ENCODE measurements at regions not wholly inside any gene's neighbourhood (a gene's known extent, or its start where the extent isn't known, plus 50 kb on each side); places are given as distances from the start of the nearest gene placed in this dataset.

GRCh38 chr15:99452010-99452409 is 113.8 kb upstream of the MEF2A start:
- Histone ChIP-seq H3K79me2 (ENCODE audit: insufficient read depth, low read length) (no peaks in the 10 kb centered on the region), H3K36me3 (ENCODE audit: insufficient read depth, low read length) (no peaks in the 10 kb centered on the region), H3F3A (ENCODE audit: low read depth) (no peaks in the 10 kb centered on the region), H3K4me3 (ENCODE audit: low read length, poor library complexity, severe bottlenecking) (no peak overlapping the region), H3K4me2 (ENCODE audit: low read depth, low read length, poor library complexity, severe bottlenecking) (no peak overlapping the region), H3K9me3 (ENCODE audit: insufficient read depth, low read depth, low read length) (no peaks in the 10 kb centered on the region), H3K9ac (ENCODE audit: low read depth, low read length, poor library complexity, severe bottlenecking) (no peak overlapping the region), H3K4me1 (ENCODE audit: insufficient read depth, low read length, poor library complexity, severe bottlenecking) (no peaks in the 10 kb centered on the region), H4K20me1 (ENCODE audit: insufficient read depth, low read length, poor library complexity, severe bottlenecking) (no peaks in the 10 kb centered on the region), H3K27me3 (ENCODE audit: insufficient read depth, low read length, poor library complexity, severe bottlenecking) (no peaks in the 10 kb centered on the region), H2AFZ (ENCODE audit: low read length) (no peak overlapping the region), H3K9me2 (replicated peaks; ENCODE audit: low read depth, low read length) (no peaks in the 10 kb centered on the region)
- TF ChIP-seq, protein P1, sequence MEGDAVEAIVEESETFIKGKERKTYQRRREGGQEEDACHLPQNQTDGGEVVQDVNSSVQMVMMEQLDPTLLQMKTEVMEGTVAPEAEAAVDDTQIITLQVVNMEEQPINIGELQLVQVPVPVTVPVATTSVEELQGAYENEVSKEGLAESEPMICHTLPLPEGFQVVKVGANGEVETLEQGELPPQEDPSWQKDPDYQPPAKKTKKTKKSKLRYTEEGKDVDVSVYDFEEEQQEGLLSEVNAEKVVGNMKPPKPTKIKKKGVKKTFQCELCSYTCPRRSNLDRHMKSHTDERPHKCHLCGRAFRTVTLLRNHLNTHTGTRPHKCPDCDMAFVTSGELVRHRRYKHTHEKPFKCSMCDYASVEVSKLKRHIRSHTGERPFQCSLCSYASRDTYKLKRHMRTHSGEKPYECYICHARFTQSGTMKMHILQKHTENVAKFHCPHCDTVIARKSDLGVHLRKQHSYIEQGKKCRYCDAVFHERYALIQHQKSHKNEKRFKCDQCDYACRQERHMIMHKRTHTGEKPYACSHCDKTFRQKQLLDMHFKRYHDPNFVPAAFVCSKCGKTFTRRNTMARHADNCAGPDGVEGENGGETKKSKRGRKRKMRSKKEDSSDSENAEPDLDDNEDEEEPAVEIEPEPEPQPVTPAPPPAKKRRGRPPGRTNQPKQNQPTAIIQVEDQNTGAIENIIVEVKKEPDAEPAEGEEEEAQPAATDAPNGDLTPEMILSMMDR (conservative IDR thresholded peaks at IDR 0.05; ENCODE audit: low read length) = no peak
- no peak for TF ChIP-seq EZH2phosphoT487 (IDR thresholded peaks at IDR 0.05; ENCODE audit: borderline replicate concordance)

GRCh38 chr15:99452728-99453636 is 112.8 kb upstream of the MEF2A start:
- no peaks in the 10 kb centered on the region for H3K9me2 ChIP-seq (replicated peaks; ENCODE audit: low read depth, low read length)
- no peaks in the 10 kb centered on the region for H3K79me2 ChIP-seq (ENCODE audit: insufficient read depth, low read length)
- H2AFZ ChIP-seq (ENCODE audit: low read length) = no peak overlapping the region
- H3K9ac ChIP-seq (ENCODE audit: low read depth, low read length, poor library complexity, severe bottlenecking) = no peak overlapping the region
- TF ChIP-seq, protein P1 (conservative IDR thresholded peaks at IDR 0.05; ENCODE audit: low read length) = no peak
- TF ChIP-seq EZH2phosphoT487 (IDR thresholded peaks at IDR 0.05; ENCODE audit: borderline replicate concordance) = no peak
- no peaks in the 10 kb centered on the region for H3K9me3 ChIP-seq (ENCODE audit: insufficient read depth, low read depth, low read length)
- H4K20me1 ChIP-seq (ENCODE audit: insufficient read depth, low read length, poor library complexity, severe bottlenecking) = no peaks in the 10 kb centered on the region
- H3F3A ChIP-seq (ENCODE audit: low read depth) = no peaks in the 10 kb centered on the region
- no peaks in the 10 kb centered on the region for H3K36me3 ChIP-seq (ENCODE audit: insufficient read depth, low read length)
- no peaks in the 10 kb centered on the region for H3K4me1 ChIP-seq (ENCODE audit: insufficient read depth, low read length, poor library complexity, severe bottlenecking)
- no peak overlapping the region for H3K4me3 ChIP-seq (ENCODE audit: low read length, poor library complexity, severe bottlenecking)
- no peaks in the 10 kb centered on the region for H3K27me3 ChIP-seq (ENCODE audit: insufficient read depth, low read length, poor library complexity, severe bottlenecking)
- H3K4me2 ChIP-seq (ENCODE audit: low read depth, low read length, poor library complexity, severe bottlenecking) = no peak overlapping the region

- H3K9me3 ChIP-seq (ENCODE audit: insufficient read depth, low read depth, low read length) = no peaks in the 10 kb centered on the region
- H3K79me2 ChIP-seq (ENCODE audit: insufficient read depth, low read length) = no peaks in the 10 kb centered on the region
- no peak overlapping the region for H3K9ac ChIP-seq (ENCODE audit: low read depth, low read length, poor library complexity, severe bottlenecking)
- H3K4me2 ChIP-seq (ENCODE audit: low read depth, low read length, poor library complexity, severe bottlenecking) = no peak overlapping the region
- no peaks in the 10 kb centered on the region for H4K20me1 ChIP-seq (ENCODE audit: insufficient read depth, low read length, poor library complexity, severe bottlenecking)
- no peaks in the 10 kb centered on the region for H3K9me2 ChIP-seq (replicated peaks; ENCODE audit: low read depth, low read length)
- H3K4me1 ChIP-seq (ENCODE audit: insufficient read depth, low read length, poor library complexity, severe bottlenecking) = no peaks in the 10 kb centered on the region
- no peaks in the 10 kb centered on the region for H3F3A ChIP-seq (ENCODE audit: low read depth)
- H2AFZ ChIP-seq (ENCODE audit: low read length) = no peak overlapping the region
- TF ChIP-seq, protein P1 (conservative IDR thresholded peaks at IDR 0.05; ENCODE audit: low read length) = no peak
- TF ChIP-seq EZH2phosphoT487 (IDR thresholded peaks at IDR 0.05; ENCODE audit: borderline replicate concordance) = no peak
- H3K36me3 ChIP-seq (ENCODE audit: insufficient read depth, low read length) = no peaks in the 10 kb centered on the region
- no peaks in the 10 kb centered on the region for H3K27me3 ChIP-seq (ENCODE audit: insufficient read depth, low read length, poor library complexity, severe bottlenecking)
- H3K4me3 ChIP-seq (ENCODE audit: low read length, poor library complexity, severe bottlenecking) = no peak overlapping the region
Observed at GRCh38 chr15:99453637-99454030, 112.2 kb upstream of the MEF2A start.
